ENCODE measurements at regions not wholly inside any gene's neighbourhood (a gene's known extent, or its start where the extent isn't known, plus 50 kb on each side); places are given as distances from the start of the nearest gene placed in this dataset.
"Not testable (repeated sequence)": the region's sequence is repeated elsewhere in the genome, so short reads cannot be mapped to it uniquely, and the experiment has no call there.

- DNase-seq = no peak
These were observed 515.2 kb upstream of the POT1 start for GRCh38 chr7:125444864-125445263.

GRCh38 chr7:125436220-125436619 is 506.6 kb upstream of the POT1 start:
- no peak for DNase-seq

DNA sequence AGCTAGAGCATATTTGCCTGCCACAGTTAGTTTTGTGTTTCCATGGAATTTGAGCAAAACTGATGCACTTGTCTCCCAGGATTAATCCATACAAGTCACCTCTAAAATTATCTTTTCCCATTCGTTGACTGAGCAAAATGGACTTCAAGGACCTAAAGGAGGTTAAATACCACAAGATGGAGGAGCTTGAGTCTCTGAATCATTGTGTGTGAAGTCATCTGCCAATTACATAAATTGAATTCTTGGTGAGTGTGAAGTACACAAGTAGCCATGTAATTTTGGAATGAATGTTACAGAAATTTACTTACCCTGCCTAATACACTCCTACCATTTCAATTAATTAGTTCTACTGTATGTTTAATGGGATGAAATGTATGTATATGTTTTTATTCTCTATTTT is 501.7 kb upstream of the POT1 start:
- no peak for DNase-seq

GRCh38 chr7:125430013-125430412 is 500.4 kb upstream of the POT1 start:
- DNase-seq = no peak

GRCh38 chr7:125427676-125428075 is 498.1 kb upstream of the POT1 start:
- DNase-seq = no peak

DNA sequence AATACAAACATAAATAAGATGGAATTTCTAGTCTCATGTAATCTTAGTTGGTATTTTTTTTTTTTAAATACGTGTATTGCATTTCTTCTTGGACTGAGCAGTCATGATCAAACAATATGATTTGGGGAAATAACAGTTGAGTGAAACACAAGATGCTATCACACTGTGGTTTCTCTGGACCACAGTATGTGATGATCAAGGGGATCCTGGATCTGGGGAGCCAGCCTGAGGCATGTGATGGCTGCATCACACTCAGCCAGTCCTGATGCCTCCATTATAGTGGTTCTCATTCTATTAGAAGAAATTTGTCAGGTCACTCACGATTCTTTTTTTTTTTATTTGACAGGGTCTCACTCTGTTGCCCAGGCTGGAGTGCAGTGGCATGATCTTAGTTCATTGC is 495.9 kb upstream of the POT1 start:
- DNase-seq = no peak

DNA sequence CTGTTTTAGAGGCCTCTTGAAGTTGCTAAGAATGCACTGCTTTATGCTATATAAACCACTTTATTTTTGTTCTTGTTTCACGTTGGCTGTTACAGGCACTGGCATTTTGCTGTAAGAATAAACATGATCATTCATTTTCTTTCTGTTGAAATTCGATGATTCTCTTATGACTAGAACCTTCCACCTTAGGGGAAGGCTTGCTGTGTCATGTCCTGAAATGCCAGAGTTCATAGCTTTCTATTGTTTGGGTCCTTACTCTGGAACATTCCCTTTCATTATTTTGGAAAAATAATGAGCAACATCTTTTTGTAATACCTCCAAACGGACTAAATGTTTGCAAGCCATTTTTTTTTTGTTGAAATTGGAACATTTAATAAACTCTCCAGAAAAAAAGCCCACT is 495.1 kb upstream of the POT1 start:
- DNase-seq = no peak

DNA sequence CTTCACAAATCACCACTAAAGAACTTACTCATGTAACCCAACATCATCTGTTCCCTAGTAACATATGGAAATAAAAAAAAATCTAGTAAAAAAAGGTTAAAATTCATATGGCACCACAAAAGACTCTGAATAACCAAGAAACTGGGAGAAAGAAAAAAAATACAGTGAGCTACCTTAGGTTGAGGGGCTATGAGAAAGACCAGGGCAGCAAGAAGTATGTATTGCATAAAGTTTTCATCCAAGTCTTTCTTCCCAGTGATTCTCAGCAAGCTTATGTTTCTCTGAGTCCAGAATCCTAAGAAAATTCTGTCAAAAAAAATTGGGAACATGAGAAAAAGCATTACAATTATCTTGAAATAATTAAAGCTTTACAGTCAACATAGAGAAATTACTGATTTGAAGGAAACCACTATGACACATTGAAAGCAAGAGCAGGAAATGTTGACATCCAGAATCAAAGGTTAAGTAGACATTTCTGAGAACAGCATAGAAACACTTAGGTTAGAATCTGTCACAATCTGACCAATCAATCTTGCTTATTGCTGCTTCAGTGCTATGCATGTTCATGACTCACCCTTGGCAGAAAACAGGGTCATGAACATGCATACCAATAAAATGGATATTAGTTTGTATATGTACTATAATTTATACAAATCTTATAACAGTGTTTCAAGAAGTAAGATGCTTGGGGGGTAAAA is 494.0 kb upstream of the POT1 start:
- no peak for DNase-seq

DNA sequence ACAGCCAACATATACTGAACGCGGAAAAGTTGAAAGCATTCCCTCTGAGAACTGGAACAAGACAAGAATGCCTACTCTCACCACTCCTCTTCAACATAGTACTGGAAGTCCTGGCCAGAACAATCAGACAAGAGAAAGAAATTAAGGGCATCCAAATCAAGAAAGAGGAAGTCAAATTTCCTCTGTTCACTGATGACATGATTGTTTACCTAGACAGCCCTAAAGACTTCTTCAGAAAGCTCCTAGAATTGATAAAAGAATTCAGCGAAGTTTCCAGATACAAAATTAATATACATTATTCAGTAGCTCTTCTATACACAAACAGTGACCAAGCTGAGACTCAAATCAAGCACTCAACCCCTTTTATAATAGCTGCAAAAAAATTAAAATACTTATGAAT is 491.8 kb upstream of the POT1 start:
- not testable (repeated sequence) for DNase-seq

GRCh38 chr7:125412890-125413665 is 483.5 kb upstream of the POT1 start:
- DNase-seq = no peak

DNA sequence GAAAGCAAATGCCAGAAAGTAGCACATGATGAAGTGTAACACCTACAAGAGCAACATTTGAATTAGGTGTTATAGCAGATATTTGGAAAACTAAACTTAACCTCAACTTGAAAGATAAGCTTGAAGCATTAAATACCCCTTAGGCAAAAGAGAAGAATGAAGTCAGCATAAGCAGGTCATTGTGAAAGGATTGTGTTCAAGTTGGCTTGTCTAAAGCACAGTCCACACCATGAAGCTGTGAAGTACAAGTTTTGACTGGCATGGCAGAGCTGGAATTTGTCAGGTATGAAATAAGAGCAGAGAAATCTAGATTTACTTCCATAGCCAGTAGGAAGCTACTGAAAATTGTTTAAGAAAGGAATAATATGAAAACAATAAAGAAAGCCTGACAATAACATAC is 480.3 kb upstream of the POT1 start:
- DNase-seq = no peak

DNA sequence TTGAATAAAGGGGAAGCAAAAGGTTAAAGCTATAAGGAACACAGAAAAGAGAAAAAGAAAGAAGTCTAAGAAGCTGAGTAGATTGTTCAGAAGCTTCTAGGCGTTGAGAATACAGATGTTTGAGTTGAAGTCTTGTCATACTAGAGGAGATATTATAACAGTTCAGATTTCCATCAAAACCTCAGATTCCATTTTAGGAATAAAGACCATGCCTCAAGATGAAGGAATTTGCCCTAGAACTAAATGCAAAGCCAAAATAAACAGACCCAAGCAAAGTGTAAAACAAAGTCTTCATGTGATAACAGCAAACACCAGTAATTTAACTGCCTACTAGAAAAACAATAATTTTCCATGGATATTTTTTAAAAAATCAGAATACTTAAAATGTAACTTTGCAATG is 476.5 kb upstream of the POT1 start:
- no peak for DNase-seq

DNA sequence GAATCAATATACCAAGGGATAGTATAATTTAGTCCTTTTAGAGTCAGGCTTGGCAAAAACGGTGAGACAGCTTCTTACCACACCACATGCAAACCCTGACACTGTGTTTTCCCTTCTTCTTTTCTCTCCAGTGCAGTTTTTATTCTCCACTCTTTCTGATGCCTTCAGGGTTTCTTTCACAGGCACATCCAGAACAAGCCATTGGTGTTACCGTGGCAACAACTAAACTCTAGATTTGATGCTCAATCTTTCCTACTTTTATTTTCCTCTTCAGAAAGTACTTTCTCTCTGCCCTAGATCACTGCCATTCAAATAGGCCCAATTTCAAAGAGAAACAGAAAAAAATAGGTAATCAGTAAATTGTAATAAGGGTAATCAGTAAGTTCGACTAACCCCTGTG is 469.8 kb upstream of the POT1 start:
- no peak for DNase-seq

DNA sequence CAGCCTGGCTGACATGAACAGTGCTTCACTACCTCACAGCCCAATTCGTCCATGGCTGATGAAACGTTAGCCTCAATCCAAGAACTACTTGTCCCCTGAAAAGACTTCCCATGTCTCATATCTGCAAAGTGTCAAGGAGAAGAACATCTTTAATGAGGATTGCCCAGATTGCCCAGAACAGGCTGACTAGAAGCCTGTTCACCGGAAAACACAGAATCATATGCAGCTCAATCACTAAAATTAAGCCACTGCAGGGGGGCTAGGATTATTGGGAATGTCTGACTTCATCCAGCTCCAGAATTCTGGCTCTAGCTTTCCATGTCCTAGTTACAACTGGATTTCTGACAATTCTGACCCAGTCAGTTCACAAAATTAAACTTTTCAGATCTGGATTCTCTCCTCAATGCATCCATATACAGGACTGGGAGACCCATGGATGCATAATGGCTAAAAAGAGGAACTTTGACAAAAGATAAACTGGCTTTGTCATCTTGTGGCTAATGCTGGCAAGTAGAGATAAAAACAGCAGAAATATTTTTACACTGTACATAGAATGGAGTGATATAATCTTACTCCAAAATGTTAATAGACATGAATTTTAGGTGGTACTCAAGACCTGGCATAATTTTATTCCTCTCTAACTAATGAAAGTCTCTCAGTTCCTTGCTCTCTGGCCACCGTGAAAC is 467.0 kb upstream of the POT1 start:
- no peak for DNase-seq

DNA sequence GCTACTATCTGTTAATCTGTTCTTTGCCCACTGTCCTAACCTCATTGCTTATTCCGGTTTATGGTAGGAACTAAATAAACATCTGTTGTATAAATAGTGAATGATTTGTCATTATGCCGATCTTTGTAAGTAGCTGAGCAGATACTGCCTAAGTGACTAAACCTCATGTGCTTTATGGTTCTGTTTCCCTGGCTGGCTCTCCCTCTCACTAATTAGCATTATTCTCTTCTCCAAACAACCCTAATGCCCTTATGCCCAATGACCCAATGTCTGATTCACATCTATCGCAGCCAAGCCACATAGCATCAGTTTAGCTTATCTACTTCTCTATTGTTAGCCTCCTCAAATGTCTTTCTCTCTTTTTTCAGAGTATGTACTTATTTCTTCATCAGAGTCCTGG is 462.3 kb upstream of the POT1 start:
- DNase-seq = no peak

- no peak for DNase-seq
These were observed 461.4 kb upstream of the POT1 start for GRCh38 chr7:125390981-125391380.

- DNase-seq = no peak
These were observed 456.6 kb upstream of the POT1 start for GRCh38 chr7:125386211-125386610.

- DNase-seq = no peak
These were observed 453.7 kb upstream of the POT1 start for GRCh38 chr7:125383324-125383723.

DNA sequence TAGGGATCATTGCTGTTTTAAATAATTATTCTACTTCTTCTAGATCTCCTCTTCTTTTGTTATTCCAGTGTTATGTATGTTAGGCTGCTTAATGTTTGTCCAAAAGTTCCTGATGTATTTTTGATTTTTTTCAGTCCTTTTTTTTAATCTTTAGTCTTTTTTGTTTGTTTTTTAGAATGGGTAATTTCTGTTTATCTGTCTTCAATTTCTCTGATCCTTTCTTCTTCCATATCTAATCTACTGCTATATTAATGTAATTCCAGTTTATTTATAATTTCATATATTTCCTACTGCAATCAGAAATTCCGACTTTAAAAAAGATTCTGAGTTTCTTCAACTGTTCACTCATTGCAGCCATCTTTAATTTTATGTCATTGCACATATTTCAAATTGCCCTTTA is 452.8 kb upstream of the POT1 start:
- DNase-seq = no peak

- peak; percentile 92 for DNase-seq
These were observed 446.3 kb upstream of the POT1 start for GRCh38 chr7:125375942-125376341.

- DNase-seq = no peak
These were observed 440.9 kb upstream of the POT1 start for GRCh38 chr7:125370502-125370901.

DNA sequence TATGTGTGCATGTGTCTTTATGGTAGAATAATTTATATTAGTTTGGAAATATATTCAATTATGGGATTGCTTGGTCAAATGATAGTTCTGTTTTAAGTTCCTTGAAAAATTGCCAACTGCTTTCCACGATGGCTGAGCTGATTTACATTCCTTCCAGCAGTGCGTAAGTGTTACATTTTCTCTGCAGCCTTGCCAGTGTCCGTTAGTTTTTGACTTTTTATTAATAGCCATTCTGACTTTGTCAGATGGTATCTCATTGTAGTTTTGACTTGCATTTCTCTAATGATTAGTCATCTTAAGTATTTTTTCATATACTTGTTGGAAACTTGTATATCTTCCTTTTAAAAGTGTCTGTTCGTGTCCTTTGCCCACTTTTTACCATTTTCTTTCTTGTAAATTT is 434.2 kb upstream of the POT1 start:
- DNase-seq = no peak

- no peak for DNase-seq
These were observed 429.0 kb upstream of the POT1 start for GRCh38 chr7:125358551-125359167.

Measured in NCI-H1092 treated with DMSO at 0.1 percent for 48 hours (cell line).